ENCODE measurements at regions not wholly inside any gene's neighbourhood (a gene's known extent, or its start where the extent isn't known, plus 50 kb on each side); places are given as distances from the start of the nearest gene placed in this dataset.
"Not testable (repeated sequence)": the region's sequence is repeated elsewhere in the genome, so short reads cannot be mapped to it uniquely, and the experiment has no call there.

DNA sequence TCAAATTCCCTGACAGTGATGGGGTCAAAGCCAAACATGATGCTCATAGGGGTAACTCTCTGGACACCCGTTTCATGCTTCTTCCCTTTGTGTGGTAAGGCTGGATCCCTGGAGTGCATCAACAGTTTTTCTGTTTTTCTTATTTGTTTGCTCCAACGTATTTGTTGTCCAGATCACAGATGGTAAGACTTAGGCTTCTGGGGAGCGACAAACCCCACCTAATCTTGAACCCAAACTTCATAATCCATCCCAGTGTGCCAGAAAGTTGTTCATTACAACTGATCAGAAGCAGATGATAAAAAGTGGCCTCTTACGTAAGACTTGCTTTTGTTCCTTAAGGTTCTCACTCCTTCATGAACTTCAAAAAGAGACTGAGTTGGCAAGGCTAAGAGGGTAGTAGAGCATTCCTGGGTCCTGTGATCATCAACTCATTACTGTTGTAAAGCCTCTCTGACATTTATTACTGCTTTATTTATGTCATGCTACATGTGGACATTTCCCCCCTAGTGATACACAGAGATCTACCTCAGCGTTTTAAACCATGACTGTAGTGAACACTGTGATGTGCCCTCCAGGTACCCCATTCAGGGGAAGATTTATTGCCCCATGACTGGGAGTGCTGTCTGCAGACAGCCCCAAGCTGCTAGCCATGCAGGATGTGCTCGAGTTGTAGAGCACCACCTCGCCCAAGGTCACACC, 125.6 kb downstream of the CCDC71L start:
- TF ChIP-seq, protein P1, sequence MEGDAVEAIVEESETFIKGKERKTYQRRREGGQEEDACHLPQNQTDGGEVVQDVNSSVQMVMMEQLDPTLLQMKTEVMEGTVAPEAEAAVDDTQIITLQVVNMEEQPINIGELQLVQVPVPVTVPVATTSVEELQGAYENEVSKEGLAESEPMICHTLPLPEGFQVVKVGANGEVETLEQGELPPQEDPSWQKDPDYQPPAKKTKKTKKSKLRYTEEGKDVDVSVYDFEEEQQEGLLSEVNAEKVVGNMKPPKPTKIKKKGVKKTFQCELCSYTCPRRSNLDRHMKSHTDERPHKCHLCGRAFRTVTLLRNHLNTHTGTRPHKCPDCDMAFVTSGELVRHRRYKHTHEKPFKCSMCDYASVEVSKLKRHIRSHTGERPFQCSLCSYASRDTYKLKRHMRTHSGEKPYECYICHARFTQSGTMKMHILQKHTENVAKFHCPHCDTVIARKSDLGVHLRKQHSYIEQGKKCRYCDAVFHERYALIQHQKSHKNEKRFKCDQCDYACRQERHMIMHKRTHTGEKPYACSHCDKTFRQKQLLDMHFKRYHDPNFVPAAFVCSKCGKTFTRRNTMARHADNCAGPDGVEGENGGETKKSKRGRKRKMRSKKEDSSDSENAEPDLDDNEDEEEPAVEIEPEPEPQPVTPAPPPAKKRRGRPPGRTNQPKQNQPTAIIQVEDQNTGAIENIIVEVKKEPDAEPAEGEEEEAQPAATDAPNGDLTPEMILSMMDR (IDR thresholded peaks at IDR 0.05; ENCODE audit: low read depth, low read length, missing control alignments), result no peak
- DNase-seq (ENCODE audit: low read depth), result no peak
- H3K4me3 ChIP-seq (ENCODE audit: low read depth, low read length), result no peak overlapping the region

DNA sequence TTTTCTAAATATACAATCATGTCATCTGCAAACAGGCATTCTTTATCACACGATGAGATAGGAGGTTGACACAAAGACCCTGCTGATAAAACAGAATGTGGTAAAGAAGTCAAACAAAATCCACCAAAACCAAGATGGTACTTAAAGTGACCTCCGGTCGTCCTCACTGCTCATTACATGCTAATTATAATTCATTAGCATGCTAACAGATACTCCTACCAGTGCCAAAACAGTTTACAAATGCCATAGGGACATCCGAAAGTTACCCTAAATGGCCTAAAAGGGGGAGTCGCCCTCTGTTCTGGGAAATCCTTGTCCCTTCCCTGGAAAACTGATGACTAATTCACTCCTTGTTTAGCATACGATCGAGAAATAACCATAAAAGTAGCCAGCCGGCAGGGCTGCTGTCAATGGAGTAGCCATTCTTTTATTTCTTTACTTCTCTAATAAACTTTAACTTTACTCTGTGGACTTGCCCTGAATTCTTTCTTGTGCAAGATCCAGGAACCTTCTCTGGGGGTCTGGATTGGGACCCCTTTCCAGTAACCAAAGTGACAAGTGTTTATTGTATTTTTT, 126.6 kb downstream of the CCDC71L start:
- H3K4me3 ChIP-seq (ENCODE audit: low read depth, low read length), result no peak overlapping the region
- TF ChIP-seq, protein P1 (IDR thresholded peaks at IDR 0.05; ENCODE audit: low read depth, low read length, missing control alignments), result no peak
- DNase-seq (ENCODE audit: low read depth), result no peak

DNA sequence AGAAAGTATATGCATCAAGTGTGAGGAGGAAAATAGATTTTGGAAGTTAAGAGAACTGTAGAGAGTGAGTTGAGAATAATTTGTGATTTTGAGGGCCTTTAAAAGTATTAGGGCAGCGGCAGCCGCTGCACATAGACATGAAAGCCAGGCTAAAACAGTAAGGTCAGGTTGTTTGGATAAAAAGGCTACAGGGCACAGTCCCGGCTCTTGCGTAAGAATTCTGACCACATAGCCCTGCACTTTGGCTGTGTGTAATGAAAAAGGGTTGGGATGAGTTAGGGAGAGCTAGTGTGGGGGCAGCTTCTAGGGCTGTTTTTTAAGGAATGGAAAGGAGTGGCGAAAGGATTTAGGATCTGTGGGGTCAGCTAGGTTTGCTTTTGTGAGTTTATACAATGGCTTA, 130.8 kb downstream of the CCDC71L start:
- DNase-seq (ENCODE audit: low read depth); H3K4me3 ChIP-seq (ENCODE audit: low read depth, low read length): not testable (repeated sequence)

DNA sequence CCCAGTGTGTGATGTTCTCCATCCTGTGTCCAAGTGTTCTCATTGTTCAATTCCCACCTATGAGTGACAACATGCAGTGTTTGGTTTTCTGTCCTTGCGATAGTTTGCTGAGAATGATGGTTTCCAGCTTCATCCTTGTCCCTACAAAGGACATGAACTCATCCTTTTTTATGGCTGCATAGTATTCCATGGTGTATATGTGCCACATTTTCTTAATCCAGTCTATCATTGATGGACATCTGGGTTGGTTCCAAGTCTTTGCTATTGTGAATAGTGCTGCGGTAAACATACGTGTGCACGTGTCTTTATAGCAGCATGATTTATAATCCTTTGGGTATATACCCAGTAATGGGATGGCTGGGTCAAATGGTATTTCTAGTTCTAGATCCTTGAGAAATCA, 134.3 kb downstream of the CCDC71L start:
- not testable (repeated sequence) for H3K4me3 ChIP-seq (ENCODE audit: low read depth, low read length); DNase-seq (ENCODE audit: low read depth)

DNA sequence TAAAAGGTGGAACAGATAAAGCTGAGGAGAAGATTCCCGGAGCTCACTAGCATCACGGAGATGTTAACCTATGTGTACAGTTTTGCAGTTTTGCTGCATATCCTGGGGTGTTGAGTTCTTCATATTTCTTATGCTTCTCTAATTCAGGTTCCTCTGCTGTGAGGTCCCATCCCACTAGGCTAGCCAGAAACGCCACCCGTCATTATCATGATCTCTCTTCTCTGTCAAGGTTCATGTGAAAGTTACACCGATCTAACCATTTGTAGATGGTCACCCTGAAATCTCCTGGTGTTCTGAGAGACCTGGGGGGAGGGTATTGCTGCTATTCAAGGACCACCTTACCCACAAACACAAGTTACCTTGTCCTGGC, 136.3 kb downstream of the CCDC71L start:
- H3K4me3 ChIP-seq (ENCODE audit: low read depth, low read length), result no peak overlapping the region
- TF ChIP-seq, protein P1 (IDR thresholded peaks at IDR 0.05; ENCODE audit: low read depth, low read length, missing control alignments), result no peak
- no peak for DNase-seq (ENCODE audit: low read depth)

DNA sequence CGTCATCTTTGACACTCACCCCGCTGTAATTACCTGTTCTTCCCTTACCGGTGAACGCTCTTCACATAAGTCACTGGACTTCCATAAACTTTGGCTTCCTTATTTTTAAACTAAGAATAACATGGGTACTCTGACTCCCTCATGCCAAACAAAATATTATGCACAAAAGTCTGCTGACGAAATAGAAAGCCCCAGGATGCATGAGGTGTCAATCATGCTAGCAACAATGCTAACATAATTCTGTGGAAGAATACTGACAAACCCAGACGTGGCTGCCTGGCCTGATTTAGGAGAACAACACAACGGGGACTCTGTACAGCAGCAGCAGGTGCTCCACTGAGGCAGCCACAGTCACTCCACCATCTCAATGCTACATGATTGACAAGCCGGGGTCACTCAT, 137.5 kb downstream of the CCDC71L start:
- no peak overlapping the region for H3K4me3 ChIP-seq (ENCODE audit: low read depth, low read length)
- DNase-seq (ENCODE audit: low read depth), result no peak
- TF ChIP-seq, protein P1 (IDR thresholded peaks at IDR 0.05; ENCODE audit: low read depth, low read length, missing control alignments), result no peak

DNA sequence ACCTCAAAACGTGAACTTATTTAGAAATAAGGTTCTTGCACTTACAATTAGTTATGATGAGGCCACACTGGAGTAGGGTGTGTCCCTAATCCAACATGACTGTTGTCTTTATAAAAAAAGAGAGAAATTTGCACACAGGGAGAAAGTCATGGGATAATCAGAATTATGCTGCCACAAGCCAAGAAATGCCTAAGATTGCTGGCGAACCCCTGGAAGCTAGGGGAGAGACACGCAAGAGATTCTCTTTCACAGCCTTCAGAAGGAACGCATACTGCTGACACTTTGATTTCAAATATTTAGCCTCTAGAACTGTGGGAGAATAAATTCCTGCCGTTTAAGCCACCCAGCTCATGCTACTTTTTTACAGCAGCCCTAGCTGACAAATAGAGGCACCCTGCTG, 138.3 kb downstream of the CCDC71L start:
- H3K4me3 ChIP-seq (ENCODE audit: low read depth, low read length), result no peak overlapping the region
- TF ChIP-seq, protein P1 (IDR thresholded peaks at IDR 0.05; ENCODE audit: low read depth, low read length, missing control alignments), result no peak
- DNase-seq (ENCODE audit: low read depth), result no peak

DNA sequence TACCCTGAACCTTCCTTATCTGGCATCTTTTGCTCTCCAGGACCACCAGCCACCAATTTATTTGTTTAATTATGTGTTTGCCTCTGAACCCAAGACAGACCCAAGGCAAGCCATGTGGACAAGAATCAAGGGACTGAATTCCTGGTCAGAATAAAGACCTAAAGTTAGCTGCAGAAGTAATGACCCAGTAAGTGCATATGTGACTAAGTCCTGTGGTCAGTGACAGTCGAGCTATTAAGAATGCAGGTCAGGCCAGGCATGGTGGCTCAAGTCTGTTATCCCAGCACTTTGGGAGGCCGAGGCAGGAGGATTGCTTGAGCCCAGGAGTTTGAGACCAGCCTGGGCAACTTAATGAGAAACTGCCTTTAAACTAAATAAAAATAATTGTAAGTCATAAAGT, 139.4 kb downstream of the CCDC71L start:
- TF ChIP-seq, protein P1 (IDR thresholded peaks at IDR 0.05; ENCODE audit: low read depth, low read length, missing control alignments), result no peak
- no peak overlapping the region for H3K4me3 ChIP-seq (ENCODE audit: low read depth, low read length)
- DNase-seq (ENCODE audit: low read depth), result no peak
